Activated T-helper 1 cell treated with anti-CD3 and anti-CD28 coated beads, Interleukin-12 subunit alpha, Interleukin-12 subunit beta, Interleukin-2, Interleukin-4 antibody, amounts not matched to agents 30 ng/mL and 10 ng/mL and 1 ng/mL, durations not matched to agents 14 hours and 24 hours and 36 hours (primary cell): ENCODE measurements at regions not wholly inside any gene's neighbourhood (a gene's known extent, or its start where the extent isn't known, plus 50 kb on each side); places are given as distances from the start of the nearest gene placed in this dataset.
A peak's percentile ranks its signal among the peaks of the same experiment; 100 is the strongest.

Experiments
- DNase-seq: peaks from one replicate; pipeline ENCODE4 v3.0.0; 2021; ENCODE audit warnings: low spot score
- H3K27ac Mint-ChIP-seq: one replicate; pipeline ENCODE4 v1.8.0; 2021; ENCODE audit warnings: mild to moderate bottlenecking, mixed read lengths
- H3K27me3 Mint-ChIP-seq: one replicate; pipeline ENCODE4 v1.8.0; 2022; ENCODE audit warnings: mild to moderate bottlenecking, moderate library complexity, mixed read lengths; ENCODE audit not compliant: insufficient read depth
- H3K36me3 Mint-ChIP-seq: one replicate; pipeline ENCODE4 v1.8.0; 2021; ENCODE audit warnings: low read depth, mixed read lengths
- H3K4me1 Mint-ChIP-seq: one replicate; pipeline ENCODE4 v1.8.0; 2021; ENCODE audit warnings: low read depth, mixed read lengths
- H3K4me3 Mint-ChIP-seq: one replicate; pipeline ENCODE4 v1.8.0; 2021; ENCODE audit warnings: mild to moderate bottlenecking, moderate library complexity, mixed read lengths
- H3K9me3 Mint-ChIP-seq: one replicate; pipeline ENCODE4 v1.8.0; 2021; ENCODE audit warnings: mixed read lengths
- intact Hi-C: fragments of 100-400 bp; cut with micrococcal nuclease; formaldehyde crosslinking; loops from one replicate; pipeline ENCODE4 v1.15.1; 2024

- H3K9me3 Mint-ChIP-seq: no peaks in the 10 kb centered on the region
- intact Hi-C loops: loop anchor here (2.0 kb wide), 1 partner anchor 53 kb away; no protein-coding TSS in a partner anchor
- DNase-seq: no peak
- H3K27me3 Mint-ChIP-seq: peaks cover 3% of the 10 kb centered on the region
- H3K4me3 Mint-ChIP-seq: no peak overlapping the region
- peaks cover 29% of the 10 kb centered on the region for H3K4me1 Mint-ChIP-seq
- H3K27ac Mint-ChIP-seq: no peak overlapping the region
- no peaks in the 10 kb centered on the region for H3K36me3 Mint-ChIP-seq
Observed at GRCh38 chr12:4025181-4026019, 152.2 kb upstream of the PARP11 start.

DNA sequence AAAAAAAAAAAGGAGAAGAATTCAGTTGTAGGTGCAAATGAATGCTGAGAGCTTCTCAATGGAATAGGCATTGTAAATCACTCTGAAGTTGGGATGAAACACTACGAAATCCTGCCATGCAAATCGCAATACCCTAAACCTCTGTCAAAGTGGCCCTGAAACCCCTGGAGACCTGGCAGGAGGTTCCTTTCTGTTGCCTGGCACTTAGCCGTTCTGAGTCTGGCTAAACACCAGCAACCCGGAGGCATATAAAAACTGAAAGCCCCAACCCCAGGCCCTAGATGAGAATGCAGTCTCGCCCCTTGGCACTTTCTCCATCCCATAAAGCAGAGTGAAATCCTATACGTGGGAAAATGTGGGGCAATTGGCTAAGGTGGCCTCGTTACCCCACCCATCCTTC, 151.5 kb upstream of the PARP11 start:
- intact Hi-C loops: no loop called here
- H3K4me3 Mint-ChIP-seq: no peak overlapping the region
- DNase-seq: no peak
- no peaks in the 10 kb centered on the region for H3K36me3 Mint-ChIP-seq
- H3K27me3 Mint-ChIP-seq: peaks cover 5% of the 10 kb centered on the region
- no peaks in the 10 kb centered on the region for H3K9me3 Mint-ChIP-seq
- H3K27ac Mint-ChIP-seq: no peak overlapping the region
- peaks cover 29% of the 10 kb centered on the region for H3K4me1 Mint-ChIP-seq

- Mint-ChIP-seq H3K9me3 (no peaks in the 10 kb centered on the region), H3K4me1 (no peaks in the 10 kb centered on the region), H3K4me3 (no peak overlapping the region), H3K27me3 (peaks cover 2% of the 10 kb centered on the region), H3K27ac (no peak overlapping the region), H3K36me3 (no peaks in the 10 kb centered on the region)
- no peak for DNase-seq
- intact Hi-C loops: no loop called here
Observed at GRCh38 chr12:4015225-4016091, 142.3 kb upstream of the PARP11 start.

DNA sequence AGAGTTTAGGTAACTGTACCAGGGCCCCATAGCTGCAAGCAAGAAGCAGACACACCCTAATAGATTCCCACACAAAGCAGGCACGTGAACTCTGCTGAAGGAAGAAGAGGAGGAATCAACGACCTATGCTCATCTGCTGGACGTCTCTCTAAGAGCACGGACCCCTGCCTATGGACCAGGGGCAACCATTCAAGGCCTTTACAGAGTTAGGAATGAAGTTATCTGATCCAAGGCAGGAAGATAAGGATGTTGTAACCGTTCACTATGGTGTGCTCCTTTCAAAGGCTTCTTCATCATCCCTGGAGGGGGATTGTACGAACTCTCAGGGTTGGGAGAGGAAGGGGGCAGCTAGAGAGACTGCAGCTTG, 141.6 kb upstream of the PARP11 start:
- peaks cover 4% of the 10 kb centered on the region for H3K27me3 Mint-ChIP-seq
- no peaks in the 10 kb centered on the region for H3K9me3 Mint-ChIP-seq
- no peak overlapping the region for H3K27ac Mint-ChIP-seq
- DNase-seq: no peak
- H3K4me1 Mint-ChIP-seq: no peaks in the 10 kb centered on the region
- H3K4me3 Mint-ChIP-seq: no peak overlapping the region
- intact Hi-C loops: no loop called here
- no peaks in the 10 kb centered on the region for H3K36me3 Mint-ChIP-seq

GRCh38 chr12:4014444-4014843, 141.2 kb upstream of the PARP11 start:
- H3K4me1 Mint-ChIP-seq: no peaks in the 10 kb centered on the region
- H3K27ac Mint-ChIP-seq: no peak overlapping the region
- peaks cover 4% of the 10 kb centered on the region for H3K27me3 Mint-ChIP-seq
- H3K9me3 Mint-ChIP-seq: no peaks in the 10 kb centered on the region
- H3K4me3 Mint-ChIP-seq: no peak overlapping the region
- DNase-seq: no peak
- intact Hi-C loops: no loop called here
- H3K36me3 Mint-ChIP-seq: no peaks in the 10 kb centered on the region

- H3K9me3 Mint-ChIP-seq: no peaks in the 10 kb centered on the region
- H3K27me3 Mint-ChIP-seq: peaks cover 4% of the 10 kb centered on the region
- no peak for DNase-seq
- H3K4me1 Mint-ChIP-seq: no peaks in the 10 kb centered on the region
- no peak overlapping the region for H3K4me3 Mint-ChIP-seq
- H3K27ac Mint-ChIP-seq: no peak overlapping the region
- no peaks in the 10 kb centered on the region for H3K36me3 Mint-ChIP-seq
- intact Hi-C loops: no loop called here
Observed at GRCh38 chr12:4012977-4013968, 140.1 kb upstream of the PARP11 start.

GRCh38 chr12:4012073-4012472, 138.9 kb upstream of the PARP11 start:
- peak overlapping the region; percentile 19 for H3K27ac Mint-ChIP-seq
- peaks cover 5% of the 10 kb centered on the region for H3K27me3 Mint-ChIP-seq
- no peaks in the 10 kb centered on the region for H3K4me1 Mint-ChIP-seq
- no peaks in the 10 kb centered on the region for H3K36me3 Mint-ChIP-seq
- intact Hi-C loops: no loop called here
- H3K9me3 Mint-ChIP-seq: no peaks in the 10 kb centered on the region
- no peak overlapping the region for H3K4me3 Mint-ChIP-seq
- DNase-seq: no peak

GRCh38 chr12:4011597-4011996, 138.4 kb upstream of the PARP11 start:
- intact Hi-C loops: no loop called here
- no peaks in the 10 kb centered on the region for H3K4me1 Mint-ChIP-seq
- no peak overlapping the region for H3K4me3 Mint-ChIP-seq
- no peaks in the 10 kb centered on the region for H3K9me3 Mint-ChIP-seq
- H3K27ac Mint-ChIP-seq: no peak overlapping the region
- no peak for DNase-seq
- H3K36me3 Mint-ChIP-seq: no peaks in the 10 kb centered on the region
- peaks cover 6% of the 10 kb centered on the region for H3K27me3 Mint-ChIP-seq

GRCh38 chr12:4009979-4010704, 136.9 kb upstream of the PARP11 start:
- no peaks in the 10 kb centered on the region for H3K9me3 Mint-ChIP-seq
- no peaks in the 10 kb centered on the region for H3K36me3 Mint-ChIP-seq
- peaks cover 13% of the 10 kb centered on the region for H3K27me3 Mint-ChIP-seq
- no peak overlapping the region for H3K4me3 Mint-ChIP-seq
- H3K27ac Mint-ChIP-seq: no peak overlapping the region
- intact Hi-C loops: no loop called here
- no peaks in the 10 kb centered on the region for H3K4me1 Mint-ChIP-seq
- DNase-seq: no peak

DNA sequence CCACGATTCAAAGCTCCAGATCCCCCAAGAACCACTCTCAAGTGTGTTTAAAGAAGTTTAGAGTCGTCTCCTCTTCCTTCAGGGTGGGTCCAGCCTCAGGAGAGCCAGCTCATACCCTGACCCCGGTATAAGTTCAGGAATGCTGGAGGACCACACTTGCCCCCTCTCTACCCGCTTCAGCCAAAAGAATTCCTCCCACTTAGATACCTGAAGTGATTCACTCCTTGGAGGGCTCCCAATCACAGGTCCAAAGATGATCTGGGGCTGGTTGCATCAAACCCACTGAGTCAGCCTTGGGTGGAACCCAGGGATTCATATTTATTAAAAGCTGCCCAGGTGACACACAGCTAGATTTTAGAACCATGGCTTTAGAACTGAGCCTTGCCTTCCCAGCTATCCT, 133.5 kb upstream of the PARP11 start:
- Mint-ChIP-seq H3K36me3 (no peaks in the 10 kb centered on the region), H3K27me3 (peaks cover 14% of the 10 kb centered on the region), H3K4me1 (no peaks in the 10 kb centered on the region), H3K9me3 (no peaks in the 10 kb centered on the region), H3K4me3 (no peak overlapping the region), H3K27ac (no peak overlapping the region)
- intact Hi-C loops: no loop called here
- no peak for DNase-seq

DNA sequence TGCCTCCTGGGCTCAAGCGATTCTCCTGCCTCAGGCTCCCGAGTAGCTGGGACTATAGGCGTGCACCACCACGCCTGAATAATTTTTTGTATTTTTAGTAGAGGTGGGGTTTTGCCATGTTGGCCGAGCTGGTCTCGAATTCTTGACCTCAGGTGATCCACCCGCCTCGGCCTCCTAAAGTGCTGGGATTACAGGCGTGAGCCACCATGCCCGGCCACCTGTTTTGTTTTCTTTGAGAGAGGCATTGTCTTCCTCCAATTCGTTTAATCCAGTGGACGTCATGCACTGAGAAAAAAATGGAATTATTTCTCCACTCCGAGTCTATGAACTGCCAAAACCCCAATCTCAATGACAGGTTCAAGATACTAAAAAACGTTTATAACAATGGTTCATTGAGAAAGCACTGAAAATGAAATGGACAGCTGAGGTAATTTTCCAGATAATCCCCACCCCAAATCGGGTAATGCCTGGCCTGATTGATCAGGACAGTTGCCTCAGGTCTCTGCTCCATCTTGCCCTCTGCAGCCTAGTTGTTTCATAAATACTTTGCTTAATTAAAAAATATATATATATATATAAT, 132.7 kb upstream of the PARP11 start:
- Mint-ChIP-seq H3K9me3 (no peaks in the 10 kb centered on the region), H3K4me1 (no peaks in the 10 kb centered on the region), H3K36me3 (no peaks in the 10 kb centered on the region), H3K4me3 (no peak overlapping the region), H3K27ac (no peak overlapping the region), H3K27me3 (peaks cover 14% of the 10 kb centered on the region)
- intact Hi-C loops: no loop called here
- DNase-seq: no peak

- Mint-ChIP-seq H3K36me3 (no peaks in the 10 kb centered on the region), H3K9me3 (no peaks in the 10 kb centered on the region), H3K27ac (no peak overlapping the region), H3K4me3 (no peak overlapping the region), H3K4me1 (peaks cover 10% of the 10 kb centered on the region), H3K27me3 (peaks cover 10% of the 10 kb centered on the region)
- no peak for DNase-seq
- intact Hi-C loops: no loop called here
Observed at GRCh38 chr12:4003576-4003975, 130.4 kb upstream of the PARP11 start.
